ENCODE measurements at regions not wholly inside any gene's neighbourhood (a gene's known extent, or its start where the extent isn't known, plus 50 kb on each side); places are given as distances from the start of the nearest gene placed in this dataset.

DNA sequence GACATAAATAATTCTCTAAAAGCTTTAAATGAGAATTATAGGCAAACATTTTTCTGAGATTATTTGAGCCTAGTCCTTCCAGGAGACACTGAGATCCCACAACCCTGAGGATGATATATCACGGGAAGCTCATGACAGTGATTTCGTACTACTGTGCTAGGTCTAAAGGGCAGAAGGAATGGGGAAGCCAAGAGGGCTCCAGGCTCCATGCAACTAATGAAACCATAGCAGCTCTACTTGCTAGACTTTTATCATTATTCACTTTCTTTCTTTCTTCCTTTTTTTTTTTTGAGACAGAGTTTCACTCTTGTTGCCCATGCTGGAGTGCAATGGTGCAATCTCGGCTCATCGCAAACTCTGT is 57.3 kb upstream of the SGK1 start:
- no peak for FAIRE-seq
- CTCF ChIA-PET (ENCODE audit: partially characterized antibody), result interaction anchor here (1.2 kb wide), 1 partner anchor 20 kb away, joined by 4 read pairs; no protein-coding TSS in a partner anchor
- no peak overlapping the region for H2BK5ac ChIP-seq (ENCODE audit: low read depth, low read length)

More for the DNA sequence above, 57.3 kb upstream of the SGK1 start:
- H2BK15ac ChIP-seq (ENCODE audit: low read length), result no peak overlapping the region
- no peak overlapping the region for H2BK120ac ChIP-seq (replicated peaks; ENCODE audit: low read depth, low read length)
- H2AK5ac ChIP-seq (ENCODE audit: low read depth, low read length), result no peak overlapping the region
- no peaks in the 10 kb centered on the region for H3K36me3 ChIP-seq (ENCODE audit: control insufficient read depth in 2 of 4, insufficient read depth in 4 of 4, low read length in 3 of 4)
- H3K27me3 ChIP-seq (replicated peaks in 1 of 4; ENCODE audit: control insufficient read depth in 3 of 4, extremely low read depth in 1 of 4, insufficient read depth in 3 of 4, low read length in 3 of 4), result no peaks in the 10 kb centered on the region
- H4K8ac ChIP-seq (ENCODE audit: extremely low read depth, insufficient read depth, low read length), result no peak overlapping the region
- H3K79me1 ChIP-seq (ENCODE audit: low read depth, low read length), result no peaks in the 10 kb centered on the region
- H3K23ac ChIP-seq (ENCODE audit: insufficient read length), result no peak overlapping the region
- WGBS, 2 experiments (ENCODE audit: extremely low coverage in 1 of 2, insufficient coverage in 1 of 2, insufficient read length in 1 of 2, insufficient replicate concordance in 2 of 2, low coverage in 1 of 2, low lambda C conversion rate in 2 of 2, missing lambda C conversion rate in 1 of 2), result 96% methylated on average over 4 of the region's 4 CpGs; no CpG with 5 or more reads in 1 of the 2 experiments
- H3K14ac ChIP-seq (ENCODE audit: insufficient read length), result no peak overlapping the region
- H2BK20ac ChIP-seq (ENCODE audit: low read length), result no peak overlapping the region
- H4K20me1 ChIP-seq (replicated peaks in 1 of 2; ENCODE audit: control insufficient read depth in 1 of 2, insufficient read depth in 2 of 2, low read length in 2 of 2), result no peaks in the 10 kb centered on the region
- H3K4ac ChIP-seq (replicated peaks; ENCODE audit: insufficient read length, low read depth, low read length), result no peak overlapping the region
- H3K4me2 ChIP-seq (ENCODE audit: insufficient read depth in 1 of 2, low read depth in 2 of 2, low read length in 2 of 2), result no peak overlapping the region
- H4K5ac ChIP-seq (ENCODE audit: insufficient read length, low read depth, low read length), result no peak overlapping the region
- no peak overlapping the region for H3K27ac ChIP-seq (ENCODE audit: low read depth, low read length)
- TF ChIP-seq, protein P1, sequence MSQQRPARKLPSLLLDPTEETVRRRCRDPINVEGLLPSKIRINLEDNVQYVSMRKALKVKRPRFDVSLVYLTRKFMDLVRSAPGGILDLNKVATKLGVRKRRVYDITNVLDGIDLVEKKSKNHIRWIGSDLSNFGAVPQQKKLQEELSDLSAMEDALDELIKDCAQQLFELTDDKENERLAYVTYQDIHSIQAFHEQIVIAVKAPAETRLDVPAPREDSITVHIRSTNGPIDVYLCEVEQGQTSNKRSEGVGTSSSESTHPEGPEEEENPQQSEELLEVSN (IDR thresholded peaks at IDR 0.05), result no peak
- TF ChIP-seq RBBP5 (IDR thresholded peaks at IDR 0.05; ENCODE audit: borderline replicate concordance, low read depth, low read length) (no peak), JUN (IDR thresholded peaks at IDR 0.05; ENCODE audit: low read depth, low read length) (no peak), CHD2 (IDR thresholded peaks at IDR 0.05; ENCODE audit: low read length) (no peak)
- H2AFZ ChIP-seq (ENCODE audit: low read length), result no peak overlapping the region
- no peak overlapping the region for H4K91ac ChIP-seq (replicated peaks; ENCODE audit: insufficient read length, low read length)
- no peak overlapping the region for H2BK12ac ChIP-seq (ENCODE audit: low read depth, low read length)
- H3K4me3 ChIP-seq (ENCODE audit: extremely low read depth in 1 of 4, insufficient read depth in 2 of 4, low read depth in 3 of 4, low read length in 4 of 4), result no peak overlapping the region
- H3K4me1 ChIP-seq (replicated peaks in 1 of 4; ENCODE audit: control insufficient read depth in 3 of 4, insufficient read depth in 4 of 4, low read length in 3 of 4), result peaks cover 0 to 8% (median 5%) of the 10 kb centered on the region in 4 experiments; a peak in 5 of 7 replicates
- H3K79me2 ChIP-seq (ENCODE audit: control insufficient read depth in 1 of 2, insufficient read depth in 2 of 2, low read length in 2 of 2), result no peaks in the 10 kb centered on the region
- H3K23me2 ChIP-seq (ENCODE audit: low read depth, low read length), result no peaks in the 10 kb centered on the region
- H3K9me3 ChIP-seq (ENCODE audit: insufficient read depth in 2 of 2, low read depth in 1 of 2, low read length in 1 of 2), result no peaks in the 10 kb centered on the region
- no peak overlapping the region for H3K56ac ChIP-seq (replicated peaks; ENCODE audit: insufficient read length, low read depth, low read length)
- H3K18ac ChIP-seq (ENCODE audit: extremely low read depth, low read length), result no peak overlapping the region
- no peak for DNase-seq (ENCODE audit: low read depth in 1 of 2, low spot score in 2 of 2)
- H3K9ac ChIP-seq (replicated peaks in 1 of 4; ENCODE audit: extremely low read depth in 1 of 4, low read depth in 3 of 4, low read length in 3 of 4), result no peak overlapping the region
- POLR2A ChIA-PET (ENCODE audit: partially characterized antibody), result no interaction called here
